ENCODE measurements at regions not wholly inside any gene's neighbourhood (a gene's known extent, or its start where the extent isn't known, plus 50 kb on each side); places are given as distances from the start of the nearest gene placed in this dataset.

DNA sequence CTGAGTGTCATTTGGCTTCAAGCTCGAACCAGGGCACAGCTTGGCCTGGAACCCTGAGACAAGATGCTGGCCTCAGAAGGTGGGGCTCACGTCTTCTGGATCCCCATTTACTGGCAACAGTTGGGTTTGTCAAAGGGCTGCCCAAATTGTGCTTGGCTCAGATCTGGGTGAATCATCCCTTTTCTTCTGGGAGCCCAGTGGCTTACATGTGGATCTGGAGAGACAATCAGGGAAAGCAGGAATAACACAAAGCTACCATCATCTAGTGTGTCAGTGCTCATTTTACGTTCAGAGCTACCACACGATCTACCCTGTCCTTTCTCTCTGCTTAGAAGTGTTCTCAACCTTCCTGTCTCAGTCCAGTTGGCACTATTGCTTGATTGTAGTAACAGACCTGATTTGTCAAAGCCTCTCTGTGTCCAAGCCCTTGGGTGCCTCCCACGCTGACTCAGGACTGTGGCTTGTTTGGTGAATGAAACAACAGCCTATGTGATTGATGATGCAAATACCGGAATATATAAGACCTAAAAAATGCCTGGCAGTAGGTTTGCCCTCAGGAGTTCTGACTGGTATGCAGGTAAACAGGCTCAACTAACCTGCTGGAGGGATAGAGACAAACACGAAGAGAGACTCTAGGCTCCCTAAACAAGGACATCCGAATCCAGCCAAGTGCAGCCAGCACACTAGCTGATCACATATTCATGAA, 974.3 kb downstream of the VRK1 start:
- TF ChIP-seq, protein P1, sequence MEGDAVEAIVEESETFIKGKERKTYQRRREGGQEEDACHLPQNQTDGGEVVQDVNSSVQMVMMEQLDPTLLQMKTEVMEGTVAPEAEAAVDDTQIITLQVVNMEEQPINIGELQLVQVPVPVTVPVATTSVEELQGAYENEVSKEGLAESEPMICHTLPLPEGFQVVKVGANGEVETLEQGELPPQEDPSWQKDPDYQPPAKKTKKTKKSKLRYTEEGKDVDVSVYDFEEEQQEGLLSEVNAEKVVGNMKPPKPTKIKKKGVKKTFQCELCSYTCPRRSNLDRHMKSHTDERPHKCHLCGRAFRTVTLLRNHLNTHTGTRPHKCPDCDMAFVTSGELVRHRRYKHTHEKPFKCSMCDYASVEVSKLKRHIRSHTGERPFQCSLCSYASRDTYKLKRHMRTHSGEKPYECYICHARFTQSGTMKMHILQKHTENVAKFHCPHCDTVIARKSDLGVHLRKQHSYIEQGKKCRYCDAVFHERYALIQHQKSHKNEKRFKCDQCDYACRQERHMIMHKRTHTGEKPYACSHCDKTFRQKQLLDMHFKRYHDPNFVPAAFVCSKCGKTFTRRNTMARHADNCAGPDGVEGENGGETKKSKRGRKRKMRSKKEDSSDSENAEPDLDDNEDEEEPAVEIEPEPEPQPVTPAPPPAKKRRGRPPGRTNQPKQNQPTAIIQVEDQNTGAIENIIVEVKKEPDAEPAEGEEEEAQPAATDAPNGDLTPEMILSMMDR (IDR thresholded peaks at IDR 0.05): no peak
- TF ChIP-seq EP300 (IDR thresholded peaks at IDR 0.05) (no peak), POLR2A (IDR thresholded peaks at IDR 0.05) (no peak)

Data from suprapubic skin (tissue), 3 donors.